IgD-negative memory B cell (primary cell): ENCODE measurements at regions not wholly inside any gene's neighbourhood (a gene's known extent, or its start where the extent isn't known, plus 50 kb on each side); places are given as distances from the start of the nearest gene placed in this dataset.
A peak's percentile ranks its signal among the peaks of the same experiment; 100 is the strongest.

Experiments used
- H3K27ac Mint-ChIP-seq, 3 donors: one replicate each; pipeline ENCODE4 v1.8.0; 2020 to 2022; ENCODE audit warnings: mild to moderate bottlenecking in 3 of 3, mixed read lengths in 3 of 3, moderate library complexity in 1 of 3
- H3K27me3 Mint-ChIP-seq: one replicate; pipeline ENCODE4 v1.8.0; 2021; ENCODE audit warnings: mixed read lengths
- H3K36me3 Mint-ChIP-seq: one replicate; pipeline ENCODE4 v1.8.0; 2020; ENCODE audit warnings: mild to moderate bottlenecking, mixed read lengths
- H3K4me1 Mint-ChIP-seq, 3 donors: one replicate each; pipeline ENCODE4 v1.8.0; 2020 to 2022; ENCODE audit warnings: mixed read lengths in 3 of 3, mild to moderate bottlenecking in 1 of 3
- H3K4me3 Mint-ChIP-seq, 4 donors: one replicate each; pipeline ENCODE4 v1.8.0; 2020 to 2022; ENCODE audit warnings: mild to moderate bottlenecking in 4 of 4, mixed read lengths in 4 of 4, moderate library complexity in 3 of 4
- H3K9me3 Mint-ChIP-seq, 3 donors: one replicate each; pipeline ENCODE4 v1.8.0; 2020 to 2021; ENCODE audit warnings: mixed read lengths in 3 of 3, mild to moderate bottlenecking in 1 of 3

DNA sequence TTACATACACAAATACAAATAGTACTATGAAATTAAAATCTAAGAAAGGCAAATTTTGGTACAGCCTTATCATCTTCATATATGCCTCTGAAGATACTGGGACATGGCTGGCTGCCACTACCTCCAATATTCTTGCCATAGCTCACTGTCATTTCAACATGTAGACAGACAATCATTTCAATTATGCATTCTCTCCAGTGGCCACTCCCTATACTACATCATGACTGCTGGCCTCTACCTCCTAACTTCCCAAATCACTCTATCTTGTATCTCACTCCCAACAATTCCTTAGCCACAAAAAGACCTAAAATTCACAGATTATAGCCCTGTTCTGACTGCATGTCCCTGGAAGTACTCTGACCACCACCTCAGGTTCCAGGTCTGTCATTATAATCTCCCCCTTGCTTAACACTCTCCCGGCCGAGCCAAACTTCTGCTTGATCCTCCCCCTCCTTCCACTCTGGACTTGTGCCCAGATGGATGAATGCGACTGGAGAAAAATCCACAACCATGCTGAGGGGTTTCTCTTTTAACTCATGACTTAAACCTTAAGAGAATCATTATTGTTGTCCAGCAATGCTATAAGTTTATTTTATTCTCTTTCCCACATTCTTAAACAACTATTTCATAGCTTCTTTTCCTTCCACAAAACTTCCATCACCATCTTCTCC lies 225.3 kb upstream of the TLE4 start:
- H3K4me1 Mint-ChIP-seq: peaks cover 0 to 1% (median 0%) of the 10 kb centered on the region in 3 donors
- H3K27ac Mint-ChIP-seq: no peak overlapping the region
- H3K27me3 Mint-ChIP-seq: no peaks in the 10 kb centered on the region
- H3K9me3 Mint-ChIP-seq: no peaks in the 10 kb centered on the region
- H3K4me3 Mint-ChIP-seq: no peak overlapping the region
- H3K36me3 Mint-ChIP-seq: no peaks in the 10 kb centered on the region

DNA sequence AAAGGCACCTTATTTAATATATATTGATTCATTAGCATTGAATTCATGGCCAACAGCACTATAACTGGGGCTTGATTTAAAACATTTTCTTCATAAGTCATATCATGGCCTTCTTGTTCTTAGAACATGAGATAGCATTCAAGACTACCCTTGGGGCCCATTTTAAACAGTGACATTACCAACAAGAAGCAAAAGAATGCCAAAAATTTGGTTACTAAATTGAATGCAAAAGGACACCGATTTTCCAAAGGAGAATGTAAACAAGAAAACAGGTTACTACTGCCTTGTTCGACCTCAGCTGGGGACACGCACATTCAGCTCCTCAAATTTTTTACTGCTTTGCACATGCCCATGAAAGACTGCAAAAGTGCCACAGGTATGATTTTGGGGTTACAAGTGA lies 219.4 kb upstream of the TLE4 start:
- Mint-ChIP-seq H3K4me1 (peaks cover 1 to 8% (median 5%) of the 10 kb centered on the region in 3 donors), H3K27me3 (no peaks in the 10 kb centered on the region), H3K27ac (no peak overlapping the region), H3K36me3 (no peaks in the 10 kb centered on the region), H3K9me3 (no peaks in the 10 kb centered on the region), H3K4me3 (no peak overlapping the region)

- Mint-ChIP-seq H3K4me3 (no peak overlapping the region), H3K9me3 (no peaks in the 10 kb centered on the region)
Measured at GRCh38 chr9:79353856-79354520, 217.8 kb upstream of the TLE4 start.

GRCh38 chr9:79357194-79357593 lies 214.6 kb upstream of the TLE4 start:
- H3K27ac Mint-ChIP-seq: no peak overlapping the region
- no peaks in the 10 kb centered on the region for H3K9me3 Mint-ChIP-seq
- H3K4me1 Mint-ChIP-seq: peaks cover 4 to 8% (median 4%) of the 10 kb centered on the region in 3 donors
- peak overlapping the region in 3 of 4 donors; percentile 26 to 44 (median 38) for H3K4me3 Mint-ChIP-seq
- peaks cover 3% of the 10 kb centered on the region for H3K27me3 Mint-ChIP-seq
- H3K36me3 Mint-ChIP-seq: no peaks in the 10 kb centered on the region

More at GRCh38 chr9:79353856-79354520, 217.8 kb upstream of the TLE4 start:
- Mint-ChIP-seq H3K27me3 (no peaks in the 10 kb centered on the region), H3K27ac (no peak overlapping the region), H3K4me1 (peaks cover 4 to 8% (median 5%) of the 10 kb centered on the region in 3 donors), H3K36me3 (no peaks in the 10 kb centered on the region)

GRCh38 chr9:79357616-79358015 lies 214.1 kb upstream of the TLE4 start:
- H3K4me1 Mint-ChIP-seq: peaks cover 4 to 8% (median 4%) of the 10 kb centered on the region in 3 donors
- H3K4me3 Mint-ChIP-seq: peak overlapping the region in 1 of 4 donors; percentile 26
- H3K9me3 Mint-ChIP-seq: no peaks in the 10 kb centered on the region
- no peak overlapping the region for H3K27ac Mint-ChIP-seq
- H3K27me3 Mint-ChIP-seq: peaks cover 3% of the 10 kb centered on the region
- no peaks in the 10 kb centered on the region for H3K36me3 Mint-ChIP-seq

GRCh38 chr9:79360387-79361347 lies 211.1 kb upstream of the TLE4 start:
- H3K27me3 Mint-ChIP-seq: peaks cover 3% of the 10 kb centered on the region
- H3K4me3 Mint-ChIP-seq: no peak overlapping the region
- H3K4me1 Mint-ChIP-seq: peaks cover 4 to 8% (median 4%) of the 10 kb centered on the region in 3 donors
- H3K27ac Mint-ChIP-seq: no peak overlapping the region
- H3K9me3 Mint-ChIP-seq: no peaks in the 10 kb centered on the region
- H3K36me3 Mint-ChIP-seq: no peaks in the 10 kb centered on the region

GRCh38 chr9:79362100-79363081 lies 209.4 kb upstream of the TLE4 start:
- Mint-ChIP-seq H3K27ac (no peak overlapping the region), H3K36me3 (no peaks in the 10 kb centered on the region), H3K9me3 (no peaks in the 10 kb centered on the region), H3K4me1 (peaks cover 0 to 3% (median 0%) of the 10 kb centered on the region in 3 donors), H3K4me3 (no peak overlapping the region), H3K27me3 (peaks cover 3% of the 10 kb centered on the region)

DNA sequence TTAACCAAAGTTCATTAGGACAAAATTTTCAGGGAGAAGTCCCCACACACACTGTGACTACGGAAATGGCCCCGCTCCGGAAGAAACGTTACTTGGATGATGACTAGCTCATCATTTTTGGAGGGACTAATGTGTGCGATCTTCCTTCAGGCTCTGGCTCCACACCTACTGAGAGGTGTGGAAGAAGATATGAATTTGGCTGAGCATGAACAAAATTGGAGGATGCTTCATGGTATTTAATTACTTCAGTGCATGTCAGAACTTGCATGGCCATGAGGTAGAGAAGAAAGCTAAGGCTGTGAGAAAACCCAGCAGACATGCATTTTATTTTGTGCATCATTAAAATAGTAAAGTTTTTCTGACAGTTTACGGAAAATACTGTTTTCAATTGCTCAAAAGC lies 202.1 kb upstream of the TLE4 start:
- Mint-ChIP-seq H3K36me3 (peaks cover 1% of the 10 kb centered on the region), H3K4me3 (no peak overlapping the region), H3K27me3 (peaks cover 1% of the 10 kb centered on the region), H3K27ac (no peak overlapping the region), H3K4me1 (peaks cover 0 to 2% (median 0%) of the 10 kb centered on the region in 3 donors), H3K9me3 (peaks cover 0 to 3% (median 0%) of the 10 kb centered on the region in 3 donors)

DNA sequence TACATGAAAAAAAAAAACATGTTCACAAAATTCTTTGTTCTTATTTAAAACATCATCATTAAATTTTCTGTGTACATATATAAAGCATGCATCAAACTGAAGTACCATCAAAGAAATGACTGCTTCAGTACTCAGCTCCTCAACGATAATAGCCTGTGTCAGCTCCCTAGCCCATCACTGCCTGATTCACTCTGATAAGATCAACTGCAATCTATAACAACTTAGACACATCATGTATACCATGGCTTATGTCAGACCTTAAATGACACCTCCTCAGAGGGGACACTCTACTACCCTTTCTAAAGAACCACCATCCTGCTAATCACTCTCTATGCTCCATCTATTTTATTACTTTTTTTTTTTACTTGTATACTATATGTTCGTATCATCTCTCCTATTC lies 200.5 kb upstream of the TLE4 start:
- Mint-ChIP-seq H3K4me1 (peaks cover 0 to 2% (median 0%) of the 10 kb centered on the region in 3 donors), H3K4me3 (no peak overlapping the region), H3K27me3 (peaks cover 1% of the 10 kb centered on the region), H3K9me3 (peaks cover 0 to 3% (median 0%) of the 10 kb centered on the region in 3 donors), H3K36me3 (peaks cover 3% of the 10 kb centered on the region), H3K27ac (no peak overlapping the region)

DNA sequence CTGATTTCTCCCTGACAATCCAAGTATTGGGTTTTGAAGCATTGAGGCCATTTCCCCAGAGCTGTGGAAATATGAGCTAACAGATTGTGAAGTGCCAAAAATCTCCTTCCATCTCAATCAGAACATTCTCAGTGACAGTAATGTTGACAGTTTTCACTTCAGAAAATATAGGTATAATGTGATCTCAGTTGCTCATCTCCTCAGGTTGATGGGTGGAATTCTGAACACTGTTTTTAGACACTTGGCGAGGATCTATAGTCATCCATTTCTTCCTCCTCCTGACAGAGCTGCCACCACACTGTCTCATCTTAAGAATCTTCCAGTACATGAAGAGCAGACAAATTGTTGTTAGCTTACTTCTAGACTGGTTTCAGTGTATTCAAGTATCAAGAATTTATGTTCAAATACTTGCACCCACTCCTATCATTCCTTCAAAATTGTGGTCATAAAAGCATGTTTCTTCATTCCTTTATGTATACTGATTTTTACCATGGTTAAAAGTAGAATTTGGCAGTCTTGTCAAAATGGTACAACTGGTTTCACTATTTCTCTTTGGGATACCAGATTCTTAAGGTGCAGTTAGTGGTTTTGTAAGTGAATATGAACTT lies 199.7 kb upstream of the TLE4 start:
- H3K4me3 Mint-ChIP-seq: no peak overlapping the region
- peaks cover 0 to 3% (median 0%) of the 10 kb centered on the region in 3 donors for H3K9me3 Mint-ChIP-seq
- H3K36me3 Mint-ChIP-seq: peaks cover 3% of the 10 kb centered on the region
- peaks cover 0 to 2% (median 0%) of the 10 kb centered on the region in 3 donors for H3K4me1 Mint-ChIP-seq
- H3K27me3 Mint-ChIP-seq: peaks cover 1% of the 10 kb centered on the region
- no peak overlapping the region for H3K27ac Mint-ChIP-seq

DNA sequence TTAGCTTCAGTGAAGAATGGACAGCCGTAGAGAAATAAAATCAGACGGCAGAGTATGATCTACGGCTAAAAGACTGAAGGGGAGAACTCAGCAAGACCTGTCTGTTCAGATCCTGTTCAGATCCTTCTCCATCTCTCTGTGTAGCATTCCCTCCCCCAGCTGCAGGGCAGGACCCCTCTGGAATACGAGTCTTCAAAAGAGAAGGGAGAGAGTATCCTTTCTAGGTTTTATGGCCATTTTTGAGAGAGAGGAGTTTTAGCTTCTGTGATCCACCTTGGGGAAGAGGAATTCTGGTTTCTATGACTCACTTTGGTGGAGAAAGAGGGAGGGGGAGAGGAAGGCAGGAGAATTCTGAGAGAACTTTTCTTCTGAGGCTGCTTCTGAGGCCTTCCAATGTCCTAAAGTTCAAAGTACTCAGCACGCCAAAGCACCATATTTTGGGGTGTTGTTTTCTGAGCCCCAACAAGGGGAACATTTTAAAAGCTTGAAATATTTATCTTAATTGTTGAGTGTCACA lies 194.4 kb upstream of the TLE4 start:
- no peak overlapping the region for H3K27ac Mint-ChIP-seq
- peaks cover 5% of the 10 kb centered on the region for H3K27me3 Mint-ChIP-seq
- H3K4me1 Mint-ChIP-seq: peaks cover 0 to 2% (median 0%) of the 10 kb centered on the region in 3 donors
- H3K9me3 Mint-ChIP-seq: peaks cover 2 to 13% (median 7%) of the 10 kb centered on the region in 3 donors
- no peak overlapping the region for H3K4me3 Mint-ChIP-seq
- H3K36me3 Mint-ChIP-seq: peaks cover 4% of the 10 kb centered on the region

DNA sequence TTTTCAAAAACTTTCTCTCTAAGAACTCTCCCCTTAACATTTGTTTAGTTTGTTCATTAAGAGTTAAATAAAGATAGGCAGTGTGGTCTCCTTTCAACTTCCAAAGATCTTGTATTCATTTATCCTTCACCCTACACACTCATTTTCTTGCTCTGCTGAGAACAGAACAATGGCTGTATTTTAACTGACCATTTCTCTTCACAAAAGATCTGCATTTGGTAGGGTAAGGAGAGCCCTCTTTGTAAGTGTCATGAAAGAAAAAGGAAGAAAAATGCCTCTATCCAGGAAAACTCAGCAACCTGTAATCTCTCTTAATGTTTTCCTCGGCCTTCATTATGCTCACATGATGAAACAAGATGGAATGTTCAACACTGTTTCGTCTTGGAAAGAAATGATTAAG lies 193.7 kb upstream of the TLE4 start:
- Mint-ChIP-seq H3K9me3 (peaks cover 2 to 13% (median 7%) of the 10 kb centered on the region in 3 donors), H3K27ac (no peak overlapping the region), H3K4me3 (no peak overlapping the region), H3K27me3 (peaks cover 7% of the 10 kb centered on the region), H3K36me3 (peaks cover 3% of the 10 kb centered on the region), H3K4me1 (peaks cover 0 to 2% (median 1%) of the 10 kb centered on the region in 3 donors)

DNA sequence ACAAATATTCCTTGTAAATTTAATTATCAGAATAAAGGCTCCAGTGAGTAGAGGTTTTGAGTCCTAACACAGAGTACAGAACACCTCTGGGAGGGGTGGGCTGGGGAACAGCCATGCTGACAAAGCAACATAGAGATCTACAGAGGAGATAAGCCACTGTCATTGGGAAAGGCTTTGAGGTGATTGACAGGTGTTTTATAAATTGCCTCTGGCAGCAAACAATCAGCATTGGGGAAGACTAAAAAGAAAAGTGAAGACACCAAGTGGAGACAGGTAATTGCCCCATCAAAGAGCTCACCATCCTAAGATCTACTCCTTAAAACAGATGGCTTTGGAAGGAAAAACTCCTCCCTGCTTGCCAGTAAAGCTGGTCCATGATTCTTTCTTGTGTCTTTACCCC lies 189.7 kb upstream of the TLE4 start:
- H3K36me3 Mint-ChIP-seq: peaks cover 1% of the 10 kb centered on the region
- H3K27ac Mint-ChIP-seq: no peak overlapping the region
- peaks cover 2 to 19% (median 10%) of the 10 kb centered on the region in 3 donors for H3K9me3 Mint-ChIP-seq
- H3K4me3 Mint-ChIP-seq: no peak overlapping the region
- H3K4me1 Mint-ChIP-seq: peaks cover 0 to 1% (median 0%) of the 10 kb centered on the region in 3 donors
- H3K27me3 Mint-ChIP-seq: peaks cover 7% of the 10 kb centered on the region
